ENCODE measurements at regions not wholly inside any gene's neighbourhood (a gene's known extent, or its start where the extent isn't known, plus 50 kb on each side); places are given as distances from the start of the nearest gene placed in this dataset.

- TF ChIP-seq, protein P1, sequence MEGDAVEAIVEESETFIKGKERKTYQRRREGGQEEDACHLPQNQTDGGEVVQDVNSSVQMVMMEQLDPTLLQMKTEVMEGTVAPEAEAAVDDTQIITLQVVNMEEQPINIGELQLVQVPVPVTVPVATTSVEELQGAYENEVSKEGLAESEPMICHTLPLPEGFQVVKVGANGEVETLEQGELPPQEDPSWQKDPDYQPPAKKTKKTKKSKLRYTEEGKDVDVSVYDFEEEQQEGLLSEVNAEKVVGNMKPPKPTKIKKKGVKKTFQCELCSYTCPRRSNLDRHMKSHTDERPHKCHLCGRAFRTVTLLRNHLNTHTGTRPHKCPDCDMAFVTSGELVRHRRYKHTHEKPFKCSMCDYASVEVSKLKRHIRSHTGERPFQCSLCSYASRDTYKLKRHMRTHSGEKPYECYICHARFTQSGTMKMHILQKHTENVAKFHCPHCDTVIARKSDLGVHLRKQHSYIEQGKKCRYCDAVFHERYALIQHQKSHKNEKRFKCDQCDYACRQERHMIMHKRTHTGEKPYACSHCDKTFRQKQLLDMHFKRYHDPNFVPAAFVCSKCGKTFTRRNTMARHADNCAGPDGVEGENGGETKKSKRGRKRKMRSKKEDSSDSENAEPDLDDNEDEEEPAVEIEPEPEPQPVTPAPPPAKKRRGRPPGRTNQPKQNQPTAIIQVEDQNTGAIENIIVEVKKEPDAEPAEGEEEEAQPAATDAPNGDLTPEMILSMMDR (IDR thresholded peaks at IDR 0.05; ENCODE audit: insufficient read depth, low read depth, low read length, missing control alignments): no peak
- DNase-seq (ENCODE audit: low read depth): no peak
- H3K4me3 ChIP-seq (ENCODE audit: low read depth, low read length): no peak overlapping the region
These were observed 318.8 kb downstream of the SMAD2 start for GRCh38 chr18:47611649-47612048.

- no peak for DNase-seq (ENCODE audit: low read depth)
- no peak overlapping the region for H3K4me3 ChIP-seq (ENCODE audit: low read depth, low read length)
- TF ChIP-seq, protein P1 (IDR thresholded peaks at IDR 0.05; ENCODE audit: insufficient read depth, low read depth, low read length, missing control alignments): no peak
These were observed 323.9 kb downstream of the SMAD2 start for GRCh38 chr18:47606526-47606925.

DNA sequence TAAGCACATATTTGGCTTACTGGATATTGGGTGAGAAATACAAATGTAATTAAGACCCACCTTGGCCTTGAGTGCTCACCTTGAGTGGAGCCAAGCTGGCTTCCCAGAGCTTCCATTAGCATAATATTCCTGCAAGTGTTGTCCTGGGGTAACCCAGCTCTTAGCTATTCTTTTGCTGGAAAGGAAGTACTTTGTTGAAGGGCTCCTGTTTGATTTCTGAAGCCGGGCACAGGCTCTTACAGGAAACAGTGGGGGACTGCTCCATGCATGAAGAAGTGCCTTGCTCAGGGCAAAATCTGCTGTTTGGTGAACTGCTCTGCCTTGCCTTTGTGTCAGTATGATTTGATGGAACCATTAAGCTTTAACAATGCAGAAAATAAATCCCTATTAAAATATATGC is 325.4 kb downstream of the SMAD2 start:
- TF ChIP-seq, protein P1 (IDR thresholded peaks at IDR 0.05; ENCODE audit: insufficient read depth, low read depth, low read length, missing control alignments): no peak
- DNase-seq (ENCODE audit: low read depth): no peak

DNA sequence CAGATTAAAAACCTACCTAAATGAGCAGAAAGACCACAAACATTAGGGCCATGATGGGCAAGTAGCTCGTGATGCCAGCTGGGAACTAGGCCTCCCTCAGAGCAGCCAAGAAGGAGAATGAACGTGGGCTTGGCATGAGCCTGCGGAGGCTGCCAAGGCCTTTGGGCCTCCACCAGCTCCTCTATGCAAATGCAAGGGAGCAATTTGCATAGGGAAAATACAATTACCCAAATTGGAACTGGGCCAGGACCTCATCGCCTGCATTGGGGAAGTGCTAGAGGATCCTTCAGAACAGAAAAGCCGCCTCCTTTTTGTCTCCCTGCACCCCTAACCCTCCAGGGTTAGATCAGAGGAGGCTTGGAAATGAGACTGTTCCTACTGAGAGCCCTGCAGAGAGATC is 326.4 kb downstream of the SMAD2 start:
- TF ChIP-seq, protein P1 (IDR thresholded peaks at IDR 0.05; ENCODE audit: insufficient read depth, low read depth, low read length, missing control alignments): no peak
- no peak for DNase-seq (ENCODE audit: low read depth)
- H3K4me3 ChIP-seq (ENCODE audit: low read depth, low read length): no peak overlapping the region

More for the DNA sequence above, 325.4 kb downstream of the SMAD2 start:
- no peak overlapping the region for H3K4me3 ChIP-seq (ENCODE audit: low read depth, low read length)

DNA sequence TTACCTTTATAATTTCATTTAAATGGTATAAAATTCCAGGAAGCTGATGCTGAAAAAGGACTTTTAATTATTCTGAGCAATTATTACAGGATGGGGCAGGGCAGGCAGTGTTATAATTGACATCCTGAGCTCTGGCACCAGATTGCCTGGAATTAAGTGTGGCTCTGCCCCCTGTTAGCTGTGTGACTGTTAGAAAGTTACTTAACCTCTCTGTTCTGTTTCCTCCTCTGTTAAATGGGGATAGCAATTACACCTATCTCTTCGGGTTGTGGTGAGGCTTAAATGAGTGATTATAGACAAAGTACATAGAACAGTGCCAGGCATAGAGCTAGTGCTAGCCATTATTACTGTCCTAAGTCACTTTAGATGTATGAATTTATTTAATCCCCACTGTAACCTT is 327.3 kb downstream of the SMAD2 start:
- DNase-seq (ENCODE audit: low read depth): no peak
- H3K4me3 ChIP-seq (ENCODE audit: low read depth, low read length): no peak overlapping the region
- TF ChIP-seq, protein P1 (IDR thresholded peaks at IDR 0.05; ENCODE audit: insufficient read depth, low read depth, low read length, missing control alignments): no peak

- TF ChIP-seq, protein P1 (IDR thresholded peaks at IDR 0.05; ENCODE audit: insufficient read depth, low read depth, low read length, missing control alignments): no peak
- no peak overlapping the region for H3K4me3 ChIP-seq (ENCODE audit: low read depth, low read length)
- DNase-seq (ENCODE audit: low read depth): no peak
These were observed 328.1 kb downstream of the SMAD2 start for GRCh38 chr18:47602273-47602897.
